ENCODE measurements at regions not wholly inside any gene's neighbourhood (a gene's known extent, or its start where the extent isn't known, plus 50 kb on each side); places are given as distances from the start of the nearest gene placed in this dataset.
"Not testable (repeated sequence)": the region's sequence is repeated elsewhere in the genome, so short reads cannot be mapped to it uniquely, and the experiment has no call there.

DNA sequence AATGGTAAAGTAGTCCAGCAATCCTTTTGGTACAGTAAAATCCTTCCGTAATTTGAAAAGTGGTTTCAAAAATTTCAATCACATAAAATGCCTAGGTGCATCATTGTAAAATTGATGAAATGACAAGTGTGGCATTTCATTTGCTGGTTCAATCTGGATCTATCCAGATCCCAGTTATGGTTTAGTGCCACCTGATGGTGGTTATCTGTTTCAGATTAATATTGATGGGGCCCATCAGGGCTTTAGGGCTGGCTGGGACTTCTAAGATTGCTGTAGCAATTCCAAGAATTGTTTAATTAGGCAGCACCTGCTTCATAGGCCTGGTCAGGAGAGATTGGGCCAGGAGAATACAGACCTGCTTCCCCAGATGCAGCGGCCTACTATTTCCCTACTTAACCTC is 55.5 kb upstream of the PIK3C3 start:
- no peak for DNase-seq

DNA sequence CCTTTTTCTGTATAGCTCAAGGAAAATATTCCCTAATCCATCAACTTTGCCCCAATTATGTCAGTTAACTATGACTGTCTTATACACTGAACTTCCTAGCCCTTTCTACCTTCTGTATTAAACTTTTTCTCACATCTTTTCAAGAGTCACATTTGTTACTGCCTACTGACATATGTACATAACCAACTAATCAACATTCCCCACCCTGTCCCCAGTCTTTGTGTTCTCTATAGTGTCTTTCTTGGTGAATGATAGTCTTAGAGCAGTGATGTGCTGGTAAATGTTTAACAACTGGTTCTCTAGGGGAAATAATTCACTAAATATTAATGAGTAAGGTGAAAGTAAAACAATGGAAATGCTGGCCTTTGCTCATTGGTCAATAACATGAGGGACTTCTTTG is 61.6 kb upstream of the PIK3C3 start:
- no peak for DNase-seq

DNA sequence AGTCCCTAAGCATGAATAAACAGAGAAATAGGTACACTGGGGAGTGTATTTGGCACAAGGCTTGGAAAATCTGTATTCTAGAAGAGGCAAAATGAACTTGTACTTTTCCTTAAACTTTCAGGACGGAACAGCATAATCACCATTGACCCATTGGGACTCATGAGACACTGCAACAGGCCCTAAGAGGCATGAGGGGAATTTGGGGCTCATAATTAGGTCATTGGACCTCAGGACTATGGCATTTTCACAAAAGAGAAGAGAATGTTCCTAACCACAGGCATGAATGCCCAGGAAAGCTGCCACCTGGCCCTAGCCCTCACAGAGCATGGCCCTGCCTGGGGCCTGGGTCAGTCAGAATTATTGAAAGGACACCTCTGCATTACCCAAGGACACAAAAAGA is 67.9 kb upstream of the PIK3C3 start:
- DNase-seq, result no peak

DNA sequence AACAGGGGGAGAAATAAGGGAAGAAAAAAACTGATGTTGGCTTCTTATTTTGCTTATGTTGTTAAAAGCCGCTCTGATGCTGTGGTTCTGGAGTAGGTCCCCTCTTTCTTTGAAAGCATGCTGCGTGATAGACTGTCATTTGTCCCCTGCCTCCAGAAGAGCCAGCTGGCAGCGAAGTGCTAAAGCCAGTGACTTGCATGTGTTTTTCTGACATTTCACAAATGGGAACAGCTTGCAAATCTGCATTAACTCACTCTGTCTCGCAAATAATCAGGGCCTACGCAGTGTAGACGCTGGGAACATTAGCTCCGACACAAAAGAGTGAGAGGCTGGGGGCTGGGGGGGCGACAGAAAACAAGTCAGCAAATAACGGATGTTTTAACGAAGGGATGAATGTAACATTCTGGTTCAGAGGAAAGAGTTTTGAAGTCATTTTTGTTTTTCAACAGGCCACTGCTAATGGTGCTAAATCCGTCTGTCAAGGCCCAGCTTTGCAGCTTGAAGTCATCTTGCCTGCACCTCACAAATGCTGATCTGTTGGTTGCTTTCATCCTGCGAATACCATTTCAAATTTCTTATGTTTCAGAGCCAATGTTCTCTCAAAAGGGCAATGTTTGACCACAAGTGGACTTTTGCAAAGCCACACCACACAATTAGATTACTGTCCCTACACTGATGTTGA is 68.8 kb upstream of the PIK3C3 start:
- DNase-seq, result no peak

DNA sequence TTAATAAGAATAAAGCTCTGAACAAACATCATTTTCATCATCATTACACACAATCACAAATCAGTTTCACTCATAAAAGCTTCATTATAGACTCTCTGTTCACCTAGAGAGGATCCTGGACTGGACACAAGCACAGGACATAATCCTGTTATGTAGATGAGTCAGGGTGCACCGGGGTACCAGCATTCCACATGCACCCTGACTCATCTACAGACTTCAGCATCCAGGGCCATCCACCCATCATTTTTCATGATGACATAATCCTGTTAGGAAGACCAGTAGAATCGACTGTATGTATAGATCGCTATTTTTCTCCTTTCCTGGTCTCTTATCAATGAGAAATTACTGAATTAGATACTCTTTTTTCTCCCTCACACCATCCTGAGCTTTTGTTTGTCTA is 73.7 kb upstream of the PIK3C3 start:
- DNase-seq, result no peak

DNA sequence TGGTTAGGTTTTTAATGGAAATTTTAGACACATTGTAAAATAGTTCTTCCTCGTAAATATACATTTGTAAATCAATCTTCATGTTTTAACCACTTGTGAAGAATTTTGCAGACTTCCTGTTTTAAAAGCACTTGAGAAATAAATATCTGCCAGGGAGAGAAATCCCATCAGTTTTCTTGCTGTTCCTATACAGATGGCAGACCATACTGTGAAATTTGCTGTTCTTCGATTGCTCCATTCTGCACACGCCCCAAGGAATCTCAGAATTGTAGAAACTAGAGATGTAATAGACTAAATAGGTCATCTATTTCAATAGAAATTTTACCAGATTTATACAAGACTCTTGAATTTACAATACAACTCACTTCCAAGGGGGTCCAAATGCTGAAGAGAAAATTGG is 75.8 kb upstream of the PIK3C3 start:
- no peak for DNase-seq

DNA sequence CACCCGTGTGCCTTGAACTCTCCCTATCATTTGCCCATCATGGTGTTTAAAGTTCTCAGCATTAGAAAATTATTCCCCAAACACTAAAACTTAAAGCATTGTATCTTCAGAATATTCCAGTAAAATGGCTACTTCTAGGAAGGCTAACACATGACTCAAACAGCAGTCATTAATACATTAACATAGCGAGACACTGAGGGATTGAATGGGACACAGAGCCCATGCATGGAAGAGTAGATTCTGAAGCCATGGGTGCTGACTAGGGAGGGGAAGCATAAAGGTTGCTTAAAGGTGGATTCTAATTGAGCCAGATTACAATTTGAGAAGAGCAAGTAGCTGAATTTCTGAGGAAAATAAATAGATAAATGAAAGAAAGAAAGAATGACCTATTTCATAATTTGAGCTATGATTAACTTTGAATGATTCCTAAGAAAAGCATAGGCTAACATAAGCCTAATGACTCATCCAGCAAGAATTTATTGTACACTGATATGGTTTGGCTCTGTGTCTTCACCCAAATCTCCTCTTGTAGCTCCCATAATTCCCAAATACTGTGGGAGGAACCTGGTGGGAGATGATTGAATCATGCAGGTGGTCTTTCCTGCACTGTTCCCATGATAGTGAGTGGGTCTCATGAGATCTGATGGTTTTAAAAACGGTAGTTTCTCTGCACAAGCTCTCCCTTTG is 79.8 kb upstream of the PIK3C3 start:
- no peak for DNase-seq

DNA sequence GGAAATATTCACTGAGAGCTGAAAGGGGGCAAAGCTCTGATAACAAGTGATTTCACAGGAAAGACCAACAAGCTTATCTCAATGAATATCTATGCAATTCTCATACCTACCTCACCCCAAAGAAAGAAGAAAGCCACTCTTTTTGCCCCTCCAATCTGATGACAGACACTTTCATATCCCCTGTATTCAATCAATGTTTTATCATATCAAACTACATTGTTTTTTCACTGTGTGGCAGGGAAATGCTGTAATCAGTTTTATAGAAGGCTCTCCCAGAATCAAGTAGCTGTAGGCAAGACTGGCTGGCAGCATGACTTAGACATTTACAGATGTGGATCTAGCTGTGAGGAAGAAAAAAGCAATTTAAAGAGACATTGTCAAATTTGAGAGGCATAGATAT is 81.3 kb upstream of the PIK3C3 start:
- no peak for DNase-seq

DNA sequence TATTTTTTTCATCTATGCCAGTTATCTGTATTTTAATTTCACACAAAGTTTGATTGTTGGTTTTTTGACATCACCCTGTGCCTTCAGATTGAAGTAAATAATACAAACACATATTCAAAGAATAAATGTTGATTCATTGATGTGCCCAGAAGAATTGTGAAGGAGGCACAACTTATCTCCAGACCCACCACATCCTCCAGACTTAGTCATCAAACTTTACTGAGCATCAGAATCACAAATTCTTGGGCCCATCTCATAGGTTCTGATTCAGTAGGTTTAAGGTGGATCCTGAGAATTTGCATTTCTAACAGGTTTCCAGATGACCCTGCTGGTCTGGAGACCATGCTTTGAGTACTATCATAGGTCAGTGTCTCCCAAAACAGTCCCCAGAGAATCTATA is 82.8 kb upstream of the PIK3C3 start:
- DNase-seq, result no peak

DNA sequence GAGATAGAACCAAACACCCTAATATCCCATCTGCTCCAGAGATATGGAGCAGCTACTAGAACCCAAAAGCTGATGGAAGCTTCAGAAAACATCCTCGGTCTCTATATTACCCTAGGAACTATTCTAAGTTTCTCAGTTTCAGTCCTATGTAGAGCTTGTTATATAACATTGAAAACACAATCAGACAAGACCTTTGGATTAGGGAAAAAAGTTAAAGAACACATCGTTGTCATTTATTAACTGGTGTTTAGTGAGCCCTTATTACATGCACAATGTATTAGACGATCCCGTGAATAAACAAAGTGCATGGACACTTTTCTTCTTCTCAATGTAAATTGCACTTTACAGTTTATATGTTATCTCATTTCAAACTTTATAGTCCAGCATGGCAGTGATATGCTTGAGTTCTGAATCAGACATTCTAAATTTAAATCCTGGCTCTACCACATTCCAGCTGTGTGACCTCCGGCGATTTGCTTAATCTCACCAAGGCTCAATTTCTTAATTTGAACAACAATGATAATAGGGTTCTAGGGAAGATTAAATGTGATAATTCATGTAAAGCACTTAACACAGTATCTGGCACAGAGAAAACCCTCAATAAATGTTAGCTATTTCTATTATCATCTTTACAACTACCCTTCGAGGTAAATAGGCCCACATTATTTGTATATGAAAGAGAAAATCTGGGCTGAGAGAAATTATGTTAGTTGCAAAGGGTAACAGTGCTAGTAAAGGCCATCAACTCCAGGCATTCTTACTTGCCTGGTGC is 83.6 kb upstream of the PIK3C3 start:
- DNase-seq, result no peak

DNA sequence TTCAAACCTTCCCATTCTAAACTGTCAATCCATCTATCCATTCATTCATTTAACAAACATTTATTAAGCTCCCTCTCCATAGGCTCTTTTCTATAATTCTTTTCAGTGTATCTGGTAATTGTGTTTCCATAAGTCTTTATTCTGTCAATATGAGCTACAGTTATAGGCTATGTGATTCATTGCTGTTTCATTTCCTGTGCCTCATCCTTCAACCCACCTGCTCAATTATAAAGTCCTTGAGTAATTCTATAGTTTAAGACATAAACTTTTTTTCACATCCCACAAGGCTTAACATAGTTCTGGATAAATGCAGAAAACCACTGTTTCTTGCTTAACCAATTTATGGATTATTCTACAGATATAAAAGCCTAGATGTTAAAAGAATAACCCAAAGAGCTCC is 84.2 kb upstream of the PIK3C3 start:
- no peak for DNase-seq

DNA sequence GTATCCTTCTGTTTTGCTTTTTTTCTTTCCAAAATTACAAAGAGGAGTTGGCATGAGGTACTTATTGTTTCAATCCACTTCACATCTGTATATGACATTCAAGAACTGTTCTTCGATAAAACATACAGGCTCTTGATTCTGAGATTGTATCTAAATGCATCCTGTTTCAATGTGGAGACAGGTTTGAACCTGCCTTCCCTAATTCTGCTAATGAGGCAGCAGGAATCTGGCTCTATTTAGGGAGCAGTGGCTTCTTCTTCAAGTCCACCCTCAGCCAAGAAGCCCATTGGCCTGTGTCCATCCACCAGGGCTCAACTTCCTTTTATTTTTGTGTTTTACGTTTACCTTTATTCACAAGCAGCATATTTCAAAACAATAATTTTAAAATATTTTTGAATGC is 84.8 kb upstream of the PIK3C3 start:
- DNase-seq, result no peak

DNA sequence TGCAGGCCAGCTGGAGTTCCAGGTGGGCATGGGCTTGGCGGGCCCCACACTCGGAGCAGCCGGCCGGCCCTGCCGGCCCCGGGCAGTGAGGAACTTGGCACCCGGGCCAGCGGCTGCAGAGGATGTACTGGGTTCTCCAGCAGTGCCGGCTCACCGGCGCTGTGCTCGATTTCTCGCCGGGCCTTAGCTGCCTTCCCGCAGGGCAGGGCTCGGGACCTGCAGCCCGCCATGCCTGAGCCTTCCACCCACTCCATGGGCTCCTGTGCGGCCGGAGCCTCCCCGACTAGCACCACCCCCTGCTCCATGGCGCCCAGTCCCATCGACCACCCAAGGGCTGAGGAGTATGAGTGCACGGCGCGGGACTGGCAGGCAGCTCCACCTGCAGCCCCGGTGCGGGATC is 89.2 kb upstream of the PIK3C3 start:
- DNase-seq, result not testable (repeated sequence)

DNA sequence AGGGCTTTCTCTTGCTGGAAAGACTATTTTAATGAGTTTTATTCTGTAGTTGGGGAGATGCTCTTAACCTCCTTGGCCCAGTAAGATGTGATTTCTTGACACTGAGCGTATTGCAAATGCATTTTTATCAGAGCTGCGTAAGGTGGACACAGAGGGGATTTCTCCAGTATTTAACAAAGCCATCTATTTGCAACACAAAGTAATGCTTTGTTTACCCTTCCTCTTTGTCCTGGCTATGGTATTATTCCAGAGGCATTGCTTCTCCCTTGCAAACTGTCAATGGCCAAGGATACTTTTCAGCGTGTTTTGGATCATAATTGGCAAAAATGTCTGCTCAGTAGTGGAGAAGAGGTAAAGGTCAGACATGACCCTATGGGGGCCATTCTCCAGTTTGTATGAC is 90.8 kb upstream of the PIK3C3 start:
- DNase-seq, result no peak

DNA sequence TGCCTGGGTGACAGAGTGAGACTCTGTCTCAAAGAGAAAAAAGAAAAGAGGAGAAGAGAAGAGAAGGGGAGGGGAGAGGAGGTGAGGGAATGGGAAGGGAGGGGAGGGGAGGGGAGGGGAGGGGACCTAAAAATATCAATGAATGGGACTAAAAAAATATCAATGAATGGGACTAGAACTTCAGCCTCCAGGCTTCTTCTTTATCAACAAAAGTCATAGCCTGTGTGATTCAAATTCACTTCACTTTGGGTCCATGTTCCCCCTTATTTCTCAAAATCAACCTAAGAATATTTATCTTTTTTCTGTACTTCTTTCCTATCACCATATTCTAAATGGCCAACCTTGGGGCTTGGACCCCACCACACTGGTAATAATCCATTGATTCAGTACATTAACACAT is 92.1 kb upstream of the PIK3C3 start:
- DNase-seq, result no peak

DNA sequence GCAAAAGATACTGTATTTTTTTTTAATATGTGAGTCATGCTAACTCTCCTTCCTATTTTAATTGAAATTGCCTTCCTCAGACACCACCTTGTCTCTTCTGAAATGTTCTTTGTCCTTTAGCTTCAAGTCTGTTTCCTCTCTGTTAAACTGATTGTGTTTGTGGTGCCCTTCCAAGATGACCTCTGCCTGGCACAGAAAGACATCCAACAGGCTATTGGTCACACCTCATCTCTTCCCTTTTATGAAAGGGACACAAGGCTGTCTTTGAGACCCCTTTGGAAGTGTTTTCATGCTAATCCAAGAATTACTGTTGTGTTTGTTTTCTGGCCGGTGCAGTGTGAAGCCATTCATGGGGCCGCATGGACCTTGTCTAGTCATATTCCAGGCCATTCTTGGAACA is 94.0 kb upstream of the PIK3C3 start:
- no peak for DNase-seq

DNA sequence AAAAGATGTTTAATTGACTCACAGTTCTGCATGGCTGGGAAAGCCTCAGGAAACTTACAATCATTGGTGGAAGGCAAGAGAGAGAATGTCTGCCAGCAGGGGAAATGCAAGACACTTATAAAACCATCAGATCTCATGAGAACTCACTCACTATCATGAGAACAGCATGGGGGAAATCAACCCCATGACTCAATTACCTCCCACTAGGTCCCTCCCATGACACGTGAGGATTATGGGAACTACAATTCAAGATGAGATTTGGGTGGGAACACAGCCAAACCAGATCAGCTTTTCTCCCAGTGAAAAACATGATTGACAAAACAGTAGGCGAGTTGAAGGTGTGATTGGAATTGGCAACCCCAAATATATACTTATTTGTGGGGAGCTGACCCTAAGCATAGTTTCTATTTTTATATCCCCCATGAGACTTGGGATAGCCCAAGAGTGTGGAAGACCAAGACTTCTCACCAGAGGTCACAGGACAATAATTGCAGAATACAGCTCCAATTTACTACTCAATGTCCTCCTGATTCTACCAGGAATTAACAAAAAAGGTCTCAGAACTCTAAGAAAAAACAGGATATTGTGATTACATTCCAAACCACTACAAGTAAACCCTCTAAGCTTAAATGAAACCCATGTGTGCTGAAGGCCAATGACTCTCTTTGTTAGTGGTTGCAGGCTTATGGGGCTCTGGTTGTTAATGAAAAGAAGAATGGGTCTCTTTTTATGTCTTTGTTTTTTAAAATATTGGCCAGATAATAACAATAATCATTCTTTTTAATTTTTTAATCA is 96.1 kb upstream of the PIK3C3 start:
- no peak for DNase-seq

DNA sequence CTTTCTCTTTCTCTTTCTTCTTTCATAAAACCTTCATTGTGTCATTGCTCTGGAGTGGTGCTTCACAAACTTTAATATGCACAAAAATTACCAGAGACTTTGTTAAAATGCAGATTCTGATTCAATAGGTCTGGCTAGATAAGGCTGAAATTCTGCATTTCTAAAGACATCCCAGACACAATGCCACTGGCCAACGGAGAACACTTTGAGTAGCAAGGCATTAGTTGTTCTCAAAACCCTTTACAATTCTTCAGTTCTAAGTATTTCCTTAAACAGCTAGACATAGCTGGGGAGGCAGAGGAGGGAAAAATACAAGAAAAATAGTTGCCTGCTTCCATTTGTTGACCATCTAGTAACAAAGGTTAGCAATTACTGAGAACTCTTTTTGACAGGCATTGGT is 101.8 kb upstream of the PIK3C3 start:
- no peak for DNase-seq

DNA sequence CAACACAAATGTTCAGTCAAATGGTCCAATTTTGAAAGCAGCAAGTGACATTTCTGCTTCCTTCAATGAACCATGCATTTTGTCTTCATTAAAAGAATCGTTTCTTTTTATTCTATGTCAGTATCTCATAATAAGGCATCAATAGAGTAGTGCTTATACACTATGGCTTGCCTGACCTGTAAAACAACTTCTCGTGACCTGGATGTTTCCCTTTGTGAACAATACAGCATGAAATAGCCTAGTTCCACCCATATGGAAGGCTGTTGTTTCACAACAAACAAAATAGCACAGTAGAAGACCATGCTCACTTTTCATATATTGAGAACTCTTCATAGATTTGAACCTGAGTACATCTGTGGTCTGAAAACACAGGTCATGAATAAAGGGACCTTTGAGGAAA is 104.3 kb upstream of the PIK3C3 start:
- no peak for DNase-seq

DNA sequence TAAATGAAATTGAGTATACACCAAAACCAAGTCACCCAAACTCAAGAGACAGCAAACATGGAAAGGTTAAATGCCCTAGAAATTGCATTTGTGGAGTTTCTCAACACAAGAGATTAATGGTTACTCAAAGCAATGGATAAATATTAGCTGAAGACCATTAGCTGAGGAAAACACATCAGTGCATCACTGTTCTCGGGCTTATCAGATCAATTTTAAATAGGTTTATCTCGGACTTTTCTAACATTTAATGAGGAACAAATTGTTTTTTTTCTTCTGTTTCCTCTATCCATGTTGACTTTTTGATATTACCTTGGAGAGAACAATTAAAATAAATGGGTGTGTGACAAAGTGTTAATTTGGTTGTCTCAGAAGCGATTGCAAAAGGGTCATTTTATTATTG is 105.4 kb upstream of the PIK3C3 start:
- no peak for DNase-seq

DNA sequence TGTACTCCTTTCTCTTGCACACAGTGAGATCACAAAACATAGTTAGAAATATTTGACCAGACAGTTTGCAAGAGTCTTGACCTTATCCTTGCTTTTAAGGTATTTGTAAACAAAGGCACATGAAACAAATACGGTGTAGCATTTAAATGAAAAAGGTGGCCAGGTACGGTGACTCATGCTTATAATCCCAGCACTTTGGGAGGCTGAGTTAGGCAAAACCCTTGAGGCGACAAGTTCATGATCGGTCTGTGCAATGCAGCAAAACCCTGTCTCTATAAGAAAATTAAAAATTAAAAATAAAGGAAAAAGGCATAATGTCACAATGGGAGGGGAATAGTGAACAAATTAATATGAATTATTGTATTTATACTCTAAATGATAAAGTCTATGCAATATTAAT is 109.5 kb upstream of the PIK3C3 start:
- DNase-seq, result no peak

DNA sequence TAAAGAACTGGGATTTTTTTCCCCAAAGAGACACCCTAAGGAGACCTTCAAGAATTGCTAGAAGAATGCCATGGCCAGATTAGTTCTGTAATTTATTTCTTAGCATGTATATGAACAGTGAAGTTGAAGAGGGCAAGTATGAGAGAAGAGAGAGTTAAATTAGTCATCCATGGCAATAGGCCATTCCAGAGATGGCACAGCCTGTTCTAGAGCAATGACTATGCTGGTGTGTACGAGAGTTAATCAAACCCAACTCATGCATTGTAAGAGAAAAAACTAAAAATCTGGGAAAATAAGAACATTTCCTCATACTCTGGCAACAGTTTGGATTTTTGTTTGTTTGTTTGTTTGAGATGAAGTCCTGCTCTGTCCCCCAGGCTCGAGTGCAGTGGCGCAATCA is 112.1 kb upstream of the PIK3C3 start:
- no peak for DNase-seq
